Activated CD4-positive, alpha-beta T cell treated with anti-CD3 and anti-CD28 coated beads for 36 hours (primary cell): ENCODE measurements at regions not wholly inside any gene's neighbourhood (a gene's known extent, or its start where the extent isn't known, plus 50 kb on each side); places are given as distances from the start of the nearest gene placed in this dataset.

Source experiments
- ATAC-seq: fragments of 200-7000 bp; cut with Tn5 transposase; one replicate; pipeline ENCODE4 v1.10.0; 2021; ENCODE audit warnings: mild to moderate bottlenecking, moderate library complexity
- CTCF ChIA-PET: fragments of 350-600 bp; sonication (Branson Sonifier 250); formaldehyde crosslinking; loops from one replicate; lab custom pipeline; 2021; ENCODE audit warnings: antibody characterized with exemption; lab: Charles Lee
- POLR2A ChIA-PET: fragments of 350-600 bp; sonication (Branson Sonifier 250); formaldehyde crosslinking; loops from one replicate; lab custom pipeline; 2021; ENCODE audit warnings: antibody characterized with exemption, inconsistent platforms; lab: Charles Lee
- DNase-seq: peaks from one replicate; pipeline ENCODE4 v3.0.0-alpha.2; 2020
- H3K27ac Mint-ChIP-seq: one replicate; pipeline ENCODE4 v1.8.0; 2021; ENCODE audit warnings: mixed read lengths
- H3K27me3 Mint-ChIP-seq: one replicate; pipeline ENCODE4 v1.8.0; 2021; ENCODE audit warnings: mixed read lengths
- H3K36me3 Mint-ChIP-seq: one replicate; pipeline ENCODE4 v1.8.0; 2021; ENCODE audit warnings: low read depth, mixed read lengths
- H3K4me1 Mint-ChIP-seq: one replicate; pipeline ENCODE4 v1.8.0; 2021; ENCODE audit warnings: mixed read lengths
- H3K4me3 Mint-ChIP-seq: one replicate; pipeline ENCODE4 v1.8.0; 2021; ENCODE audit warnings: mild to moderate bottlenecking, moderate library complexity, mixed read lengths
- H3K9me3 Mint-ChIP-seq: one replicate; pipeline ENCODE4 v1.8.0; 2021; ENCODE audit warnings: low read depth, mixed read lengths
- intact Hi-C, 2 experiments: fragments of 100-400 bp; cut with DNase I in 1 of 2; cut with micrococcal nuclease in 1 of 2; formaldehyde crosslinking; loops; one replicate each; pipeline versions ENCODE4 v1.14.2 to v1.15.1; 2022 to 2024; cut with DNase I, micrococcal nuclease

DNA sequence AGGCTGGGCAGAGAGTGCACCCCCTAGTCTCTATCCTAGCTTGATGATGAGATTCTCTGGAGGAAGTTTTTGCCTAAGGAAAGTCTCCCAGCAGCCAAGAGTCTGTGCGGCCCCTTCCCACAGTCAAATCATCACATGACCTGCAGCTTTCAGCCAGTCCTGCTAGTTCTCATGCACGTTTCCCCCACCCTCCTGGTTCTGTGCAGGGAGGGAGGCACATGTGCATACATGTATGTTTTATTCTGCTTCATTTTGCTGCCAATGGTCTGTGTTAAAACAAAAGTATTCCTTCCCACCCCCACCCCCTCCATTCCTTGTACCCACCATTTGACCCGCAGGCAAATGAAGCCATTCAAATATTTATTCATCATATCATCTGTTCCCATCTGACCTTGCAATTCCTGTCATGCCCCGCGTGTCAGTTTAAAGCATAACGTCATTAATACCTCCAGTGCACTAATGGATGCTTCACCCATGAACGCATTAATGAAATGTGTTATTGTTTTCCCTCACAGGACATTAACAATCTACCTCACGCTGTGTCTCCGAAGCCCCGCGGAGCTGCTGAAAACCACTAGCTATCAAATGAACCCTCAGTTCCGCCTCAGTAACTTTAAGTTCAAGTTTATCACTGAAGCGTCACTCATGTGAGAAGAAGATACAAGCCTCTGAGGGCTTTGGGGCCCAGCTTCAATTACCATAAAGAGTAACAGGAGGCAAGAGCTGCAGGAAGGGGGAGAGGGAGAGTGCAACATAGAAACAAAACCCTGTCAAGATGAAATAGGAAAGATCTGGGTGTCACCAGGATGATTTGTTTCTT lies 139.6 kb downstream of the RASEF start:
- ChIA-PET CTCF (interaction anchor here (0.9 kb wide), 1 partner anchor 11 kb away, joined by 3 read pairs; no protein-coding TSS in a partner anchor), POLR2A (no interaction called here)
- Mint-ChIP-seq H3K4me3 (no peak overlapping the region), H3K27me3 (no peaks in the 10 kb centered on the region), H3K27ac (no peak overlapping the region), H3K9me3 (no peaks in the 10 kb centered on the region), H3K4me1 (no peaks in the 10 kb centered on the region), H3K36me3 (no peaks in the 10 kb centered on the region)
- no peak for ATAC-seq
- DNase-seq, result no peak
- intact Hi-C loops, result no loop called here

DNA sequence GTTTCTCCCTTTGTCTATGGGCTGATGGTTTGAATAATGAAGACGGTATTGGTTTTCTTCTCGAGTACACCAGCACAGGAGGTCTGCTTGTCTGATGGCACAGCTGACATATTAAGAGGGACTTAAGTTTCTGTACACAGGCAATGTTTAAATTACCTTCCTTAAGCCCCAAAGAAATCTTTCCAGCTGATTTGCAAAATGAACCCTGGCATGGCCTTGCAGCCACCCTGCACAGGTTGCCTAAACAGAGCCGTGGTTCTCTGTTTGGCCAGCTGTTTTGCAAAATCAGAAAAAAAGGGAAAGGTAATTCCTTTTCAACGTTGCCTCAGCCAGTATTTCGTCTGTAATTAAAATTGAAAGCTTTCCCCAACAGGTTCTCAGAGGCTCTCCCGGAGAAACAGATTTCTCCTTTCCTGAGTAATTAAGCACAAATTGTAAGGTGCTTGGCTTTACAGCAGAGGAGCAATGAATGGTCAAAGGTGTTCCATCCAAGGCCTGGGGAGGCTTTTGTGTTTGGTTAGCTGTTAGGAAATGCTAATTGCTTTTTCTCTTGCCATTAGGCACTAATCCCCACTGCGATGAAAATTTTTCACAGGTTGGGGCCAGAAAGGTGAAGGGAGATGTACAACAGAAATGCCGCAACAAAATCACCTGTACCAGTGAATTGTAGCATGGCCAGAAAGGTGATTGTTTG lies 138.9 kb downstream of the RASEF start:
- Mint-ChIP-seq H3K27me3 (no peaks in the 10 kb centered on the region), H3K36me3 (no peaks in the 10 kb centered on the region), H3K4me3 (no peak overlapping the region), H3K27ac (no peak overlapping the region), H3K9me3 (no peaks in the 10 kb centered on the region), H3K4me1 (no peaks in the 10 kb centered on the region)
- DNase-seq (no peak), ATAC-seq (no peak)
- POLR2A ChIA-PET, result no interaction called here
- CTCF ChIA-PET, result interaction anchor here (0.9 kb wide), 1 partner anchor 11 kb away, joined by 3 read pairs; no protein-coding TSS in a partner anchor
- intact Hi-C loops, result no loop called here
